ENCODE measurements at regions not wholly inside any gene's neighbourhood (a gene's known extent, or its start where the extent isn't known, plus 50 kb on each side); places are given as distances from the start of the nearest gene placed in this dataset.

GRCh38 chr5:141783005-141783946 lies 94.9 kb downstream of the PCDH1 start:
- TF ChIP-seq GATA2 (IDR thresholded peaks at IDR 0.05; ENCODE audit: low read depth, low read length) (no peak), GATA3 (IDR thresholded peaks at IDR 0.05; ENCODE audit: low read depth, low read length) (no peak)

- TF ChIP-seq GATA3 (IDR thresholded peaks at IDR 0.05; ENCODE audit: low read depth, low read length): no peak
- no peak for TF ChIP-seq GATA2 (IDR thresholded peaks at IDR 0.05; ENCODE audit: low read depth, low read length)
Measured at GRCh38 chr5:141781910-141782309, 96.3 kb downstream of the PCDH1 start.

DNA sequence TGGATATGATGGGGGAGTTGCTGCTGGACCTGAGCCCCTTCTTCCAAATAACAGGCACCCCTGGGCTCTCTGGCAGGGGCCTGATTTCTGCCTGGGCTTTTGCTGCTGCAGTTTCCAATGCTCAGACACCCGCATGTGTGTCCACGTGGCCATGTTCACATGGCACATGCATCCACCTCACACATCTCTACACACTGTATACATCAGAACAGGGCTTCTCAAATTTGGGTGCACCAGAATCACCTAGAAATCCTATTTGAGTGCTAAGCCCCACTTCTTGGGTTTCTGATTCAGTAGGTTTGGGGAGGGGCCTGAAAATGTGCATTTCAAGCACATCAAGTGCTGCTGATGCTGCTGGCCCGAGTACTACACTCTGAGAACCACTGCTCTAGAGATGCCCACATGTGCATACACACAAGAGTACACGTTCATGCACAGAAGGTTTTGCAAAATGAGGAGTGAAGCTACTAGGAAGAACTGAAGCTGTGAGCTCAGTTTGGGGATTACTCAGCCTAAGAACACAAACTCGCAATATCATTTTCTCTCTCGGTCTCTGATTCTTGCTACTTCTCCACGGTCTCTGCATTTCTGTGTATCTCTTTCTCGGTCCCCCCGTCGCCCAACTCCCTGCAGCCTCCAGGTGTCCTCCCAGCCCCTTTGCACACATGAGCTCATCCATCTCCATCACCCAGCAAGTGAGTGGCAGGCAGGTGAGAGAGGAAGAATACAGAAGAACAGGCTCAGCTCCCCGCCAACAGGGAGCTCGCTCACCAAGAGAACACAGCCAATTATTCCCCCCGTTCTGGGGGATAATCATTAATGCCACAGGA lies 97.0 kb downstream of the PCDH1 start:
- TF ChIP-seq GATA3 (IDR thresholded peaks at IDR 0.05; ENCODE audit: low read depth, low read length) (no peak), GATA2 (IDR thresholded peaks at IDR 0.05; ENCODE audit: low read depth, low read length) (no peak)

DNA sequence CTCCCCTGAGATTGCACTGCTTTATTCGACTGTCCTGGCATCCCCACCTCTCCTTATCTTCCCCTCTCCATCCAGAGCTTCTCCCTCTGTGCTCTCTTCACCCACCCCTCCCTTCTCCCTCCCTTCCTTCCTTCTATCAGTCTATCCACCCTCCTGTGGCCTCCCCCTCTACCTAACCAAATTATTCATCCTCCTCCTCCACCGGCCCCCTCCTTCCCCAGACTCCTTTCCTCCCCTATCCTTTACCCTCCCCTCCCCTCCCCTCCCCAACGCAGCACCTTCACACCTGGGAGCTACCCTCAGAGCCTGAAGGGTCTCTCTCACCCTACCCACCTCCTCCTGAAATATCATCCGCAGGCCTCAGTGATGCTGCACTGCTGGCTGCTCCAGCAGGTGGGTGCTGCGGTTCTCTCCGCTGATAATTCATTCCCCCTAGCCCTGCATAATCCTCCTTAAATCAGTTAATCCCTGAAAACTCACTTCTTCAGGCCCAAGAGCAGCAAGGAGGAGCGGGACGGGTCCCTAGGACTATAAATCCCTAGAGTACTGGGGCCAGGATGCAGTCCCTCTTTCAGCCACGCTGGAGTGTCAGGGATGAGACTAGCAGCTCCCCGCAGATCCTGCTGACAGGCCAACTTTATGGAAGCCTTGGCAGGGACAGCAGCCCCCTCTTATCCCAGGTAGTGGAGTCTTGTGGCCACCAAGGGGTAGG lies 97.8 kb downstream of the PCDH1 start:
- TF ChIP-seq GATA2 (IDR thresholded peaks at IDR 0.05; ENCODE audit: low read depth, low read length) (no peak), GATA3 (IDR thresholded peaks at IDR 0.05; ENCODE audit: low read depth, low read length) (no peak)

DNA sequence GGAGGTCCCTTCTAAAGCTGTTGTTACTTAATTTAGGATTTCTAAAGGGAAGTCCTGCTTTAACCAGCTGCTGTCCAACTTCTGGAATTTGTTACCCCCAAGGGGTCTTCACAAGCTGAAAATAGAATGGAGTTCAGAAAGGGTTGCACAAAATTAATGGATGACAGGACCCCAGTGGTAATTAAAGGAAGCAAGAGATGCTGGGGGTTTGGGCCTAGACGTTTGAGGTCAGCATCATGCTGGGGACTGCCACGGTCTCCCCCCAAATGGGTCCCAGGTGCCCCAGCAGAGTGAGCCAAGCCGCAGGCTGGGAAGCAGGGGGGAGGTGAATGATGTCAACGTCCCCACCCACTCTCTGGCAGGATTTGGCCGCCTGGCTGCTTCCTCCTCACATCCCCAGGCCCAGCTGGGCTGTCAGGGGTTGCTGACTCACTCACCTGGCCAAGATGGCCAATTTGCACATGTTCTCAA lies 97.5 kb upstream of the ARAP3 start:
- TF ChIP-seq GATA3 (IDR thresholded peaks at IDR 0.05; ENCODE audit: low read depth, low read length): no peak
- no peak for TF ChIP-seq GATA2 (IDR thresholded peaks at IDR 0.05; ENCODE audit: low read depth, low read length)

- TF ChIP-seq GATA2 (IDR thresholded peaks at IDR 0.05; ENCODE audit: low read depth, low read length) (no peak), GATA3 (IDR thresholded peaks at IDR 0.05; ENCODE audit: low read depth, low read length) (no peak)
Measured at GRCh38 chr5:141778683-141779082, 96.7 kb upstream of the ARAP3 start.

DNA sequence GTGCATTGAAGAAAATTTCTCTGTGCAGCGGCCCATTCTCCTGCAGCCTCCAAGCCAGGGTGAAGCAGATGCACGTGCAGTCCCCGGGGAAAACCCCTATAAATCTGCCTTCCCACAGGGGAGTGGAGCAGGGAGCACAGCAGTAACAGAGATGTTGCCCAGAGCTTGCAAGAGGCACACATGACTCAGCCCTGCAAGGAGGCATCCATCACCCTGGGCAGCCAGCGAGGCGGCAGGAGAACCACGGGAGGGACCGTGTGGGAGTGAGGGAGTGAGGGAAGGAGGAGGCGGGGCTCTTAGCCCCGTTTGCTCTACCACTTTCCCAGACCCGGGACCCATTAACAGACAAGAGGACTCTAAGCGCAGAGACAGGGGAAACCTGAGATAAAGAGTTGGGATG lies 96.2 kb upstream of the ARAP3 start:
- TF ChIP-seq GATA3 (IDR thresholded peaks at IDR 0.05; ENCODE audit: low read depth, low read length): no peak
- no peak for TF ChIP-seq GATA2 (IDR thresholded peaks at IDR 0.05; ENCODE audit: low read depth, low read length)

GRCh38 chr5:141777711-141778110 lies 95.7 kb upstream of the ARAP3 start:
- TF ChIP-seq GATA3 (IDR thresholded peaks at IDR 0.05; ENCODE audit: low read depth, low read length): no peak
- TF ChIP-seq GATA2 (IDR thresholded peaks at IDR 0.05; ENCODE audit: low read depth, low read length): no peak

DNA sequence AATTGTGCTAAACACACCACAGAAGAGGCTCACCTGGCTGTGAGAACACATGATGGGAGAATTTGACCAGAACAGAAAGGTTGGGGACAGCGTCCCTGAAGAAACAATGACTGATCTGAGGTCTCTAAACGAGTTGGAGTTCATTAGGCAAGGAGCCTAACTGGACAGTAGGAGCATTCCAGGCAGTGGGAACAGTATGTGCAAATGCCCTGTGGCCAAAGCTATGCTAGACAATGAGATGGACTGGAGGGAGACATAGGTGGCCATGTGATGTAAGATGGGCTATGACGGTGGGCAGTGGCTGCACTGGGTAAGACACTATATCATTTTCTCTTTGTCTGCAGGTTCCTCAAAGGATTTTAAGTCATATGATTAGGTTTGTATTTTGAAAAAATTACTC lies 95.1 kb upstream of the ARAP3 start:
- TF ChIP-seq GATA2 (IDR thresholded peaks at IDR 0.05; ENCODE audit: low read depth, low read length) (no peak), GATA3 (IDR thresholded peaks at IDR 0.05; ENCODE audit: low read depth, low read length) (no peak)

- TF ChIP-seq GATA3 (IDR thresholded peaks at IDR 0.05; ENCODE audit: low read depth, low read length) (no peak), GATA2 (IDR thresholded peaks at IDR 0.05; ENCODE audit: low read depth, low read length) (no peak)
Measured at GRCh38 chr5:141773779-141774562, 91.9 kb upstream of the ARAP3 start.

DNA sequence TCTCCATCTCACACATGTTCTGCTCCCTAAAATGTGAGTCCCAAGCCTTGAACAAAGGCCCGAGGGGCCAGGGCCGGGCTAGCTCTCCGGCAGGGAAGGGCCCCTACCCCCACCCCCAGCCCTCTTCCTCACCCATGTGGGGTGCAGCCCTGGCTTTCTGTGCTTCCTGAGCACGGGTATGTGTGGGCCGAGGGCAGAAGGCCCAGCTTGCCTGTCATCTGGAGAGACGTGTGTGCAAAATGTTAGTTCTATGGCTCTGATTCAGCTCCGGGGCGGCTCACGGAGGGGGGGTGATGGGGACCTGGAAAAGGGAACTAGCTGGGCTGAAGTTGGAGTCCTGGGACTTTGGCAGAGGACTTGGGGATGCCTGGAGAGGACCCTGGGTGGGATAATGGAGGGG lies 90.3 kb upstream of the ARAP3 start:
- TF ChIP-seq GATA2 (IDR thresholded peaks at IDR 0.05; ENCODE audit: low read depth, low read length): no peak
- no peak for TF ChIP-seq GATA3 (IDR thresholded peaks at IDR 0.05; ENCODE audit: low read depth, low read length)

DNA sequence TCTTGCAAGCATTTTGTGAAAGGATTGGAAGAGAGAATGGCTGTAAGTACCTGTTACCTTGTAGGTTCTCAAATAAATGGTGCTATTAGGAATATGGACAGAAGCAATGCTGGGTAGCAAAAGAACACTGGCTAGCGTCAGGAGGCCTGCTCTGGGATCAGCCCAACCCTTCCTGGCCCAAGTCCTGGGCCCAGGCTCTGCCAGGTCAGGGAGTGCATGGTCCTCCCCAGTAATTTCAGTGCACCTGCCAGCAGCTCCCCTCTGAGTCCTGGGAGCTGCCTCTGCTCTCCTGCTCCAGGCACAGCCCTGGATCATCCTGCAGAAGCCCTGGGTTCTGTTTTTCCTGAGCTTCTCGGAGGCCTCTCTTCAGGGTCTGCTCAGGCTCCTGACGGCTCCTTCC lies 89.5 kb upstream of the ARAP3 start:
- TF ChIP-seq GATA2 (IDR thresholded peaks at IDR 0.05; ENCODE audit: low read depth, low read length) (no peak), GATA3 (IDR thresholded peaks at IDR 0.05; ENCODE audit: low read depth, low read length) (no peak)

- TF ChIP-seq GATA3 (IDR thresholded peaks at IDR 0.05; ENCODE audit: low read depth, low read length) (no peak), GATA2 (IDR thresholded peaks at IDR 0.05; ENCODE audit: low read depth, low read length) (no peak)
Measured at GRCh38 chr5:141771031-141771430, 89.0 kb upstream of the ARAP3 start.

Measured in SH-SY5Y (cell line).